ENCODE measurements at regions not wholly inside any gene's neighbourhood (a gene's known extent, or its start where the extent isn't known, plus 50 kb on each side); places are given as distances from the start of the nearest gene placed in this dataset.

- DNase-seq (ENCODE audit: low read depth in 2 of 2, low spot score in 1 of 2), result no peak
Observed at GRCh38 chr10:111873041-111873440, 310.5 kb downstream of the GPAM start.

DNA sequence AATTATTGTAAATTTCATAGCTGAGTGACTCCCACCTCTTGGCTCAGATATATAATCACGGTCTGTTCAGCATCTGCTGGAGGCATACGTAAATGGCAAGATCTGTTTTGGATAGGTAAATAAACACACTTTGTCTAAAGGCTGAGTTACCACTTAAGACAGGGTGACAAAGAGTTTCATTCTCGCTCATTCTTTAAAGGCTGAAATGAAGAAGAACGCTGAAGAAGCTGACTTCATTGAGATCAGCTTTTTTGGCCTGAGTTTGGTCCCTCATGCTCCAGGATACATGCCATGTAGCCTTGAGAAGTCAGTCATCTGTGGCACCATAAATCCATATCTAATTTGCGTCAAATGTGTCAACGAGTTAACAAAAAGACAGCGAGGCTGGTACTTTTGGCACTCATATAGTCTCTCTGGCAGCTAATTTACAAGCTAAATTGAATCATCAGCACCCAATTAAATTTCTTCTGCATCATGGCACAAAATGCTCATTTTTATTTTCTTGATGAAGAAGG, 309.9 kb downstream of the GPAM start:
- no peak for DNase-seq (ENCODE audit: low read depth in 2 of 2, low spot score in 1 of 2)

GRCh38 chr10:111874576-111874975, 309.0 kb downstream of the GPAM start:
- DNase-seq (ENCODE audit: low read depth in 2 of 2, low spot score in 1 of 2), result no peak

GRCh38 chr10:111875725-111876124, 307.8 kb downstream of the GPAM start:
- no peak for DNase-seq (ENCODE audit: low read depth in 2 of 2, low spot score in 1 of 2)

GRCh38 chr10:111877258-111877657, 306.3 kb downstream of the GPAM start:
- DNase-seq (ENCODE audit: low read depth in 2 of 2, low spot score in 1 of 2), result no peak

DNA sequence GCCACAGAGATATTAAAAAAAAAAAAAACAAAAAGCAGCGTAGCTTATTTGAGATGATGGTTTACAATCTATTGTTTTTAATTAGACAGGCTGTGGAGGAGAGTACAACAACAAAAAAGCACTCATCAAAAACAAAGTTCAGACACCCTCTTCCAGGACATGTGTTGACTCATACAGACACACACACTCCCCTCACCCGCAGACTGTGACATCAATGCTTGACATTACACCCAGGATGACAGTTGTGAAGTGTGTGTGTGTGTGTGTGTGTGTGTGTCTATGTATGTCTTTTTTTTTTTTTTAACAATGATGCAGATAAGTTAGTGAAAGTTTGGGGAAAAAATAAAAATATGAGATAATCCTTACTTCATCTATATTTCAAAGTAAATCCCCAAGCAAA, 303.6 kb downstream of the GPAM start:
- no peak for DNase-seq (ENCODE audit: low read depth in 2 of 2, low spot score in 1 of 2)

- no peak for DNase-seq (ENCODE audit: low read depth in 2 of 2, low spot score in 1 of 2)
Observed at GRCh38 chr10:111885046-111885445, 298.5 kb downstream of the GPAM start.

DNA sequence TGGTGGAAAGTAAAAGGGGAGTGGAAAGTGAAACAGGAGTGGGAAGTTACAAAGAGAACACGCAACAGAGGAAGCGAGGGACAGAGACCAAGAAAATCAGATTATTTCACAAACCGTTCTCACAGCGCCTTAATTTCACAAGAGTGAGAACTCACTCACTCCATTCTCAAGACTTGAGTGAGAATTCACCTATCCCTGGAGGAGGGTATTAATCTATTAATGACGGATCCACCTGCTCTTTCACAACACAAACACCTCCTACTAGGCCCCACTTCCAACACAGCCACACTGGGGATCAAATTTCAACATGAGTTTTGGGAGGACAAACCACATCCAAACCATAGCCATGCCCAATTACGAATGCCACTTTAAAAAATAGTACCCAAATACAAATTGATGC, 297.6 kb downstream of the GPAM start:
- DNase-seq (ENCODE audit: low read depth in 2 of 2, low spot score in 1 of 2), result no peak

GRCh38 chr10:111887266-111887665, 296.3 kb downstream of the GPAM start:
- DNase-seq (ENCODE audit: low read depth in 2 of 2, low spot score in 1 of 2), result no peak

GRCh38 chr10:111890046-111890445, 293.5 kb downstream of the GPAM start:
- no peak for DNase-seq (ENCODE audit: low read depth in 2 of 2, low spot score in 1 of 2)

- no peak for DNase-seq (ENCODE audit: low read depth in 2 of 2, low spot score in 1 of 2)
Observed at GRCh38 chr10:111916011-111916410, 267.6 kb downstream of the GPAM start.

DNA sequence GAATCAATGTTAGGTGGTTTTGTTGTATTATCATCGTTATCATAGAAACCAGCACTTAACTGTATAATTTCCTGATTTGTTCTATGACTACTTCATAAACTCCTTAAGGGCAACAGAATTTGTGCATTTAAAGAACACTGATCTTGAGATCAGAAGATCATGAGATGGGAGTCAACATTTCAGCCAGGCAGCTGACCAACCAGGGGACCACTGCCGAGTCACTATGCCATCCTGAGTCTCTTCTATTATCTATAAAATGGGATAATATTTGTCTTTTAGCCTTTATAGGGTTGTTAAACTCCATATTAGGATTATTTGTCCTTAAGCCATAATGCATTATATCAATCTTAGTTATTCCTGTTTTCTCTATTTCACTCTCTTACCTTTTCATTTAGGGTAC, 261.7 kb downstream of the GPAM start:
- no peak for DNase-seq (ENCODE audit: low read depth in 2 of 2, low spot score in 1 of 2)

GRCh38 chr10:111923032-111923431, 260.5 kb downstream of the GPAM start:
- DNase-seq (ENCODE audit: low read depth in 2 of 2, low spot score in 1 of 2), result no peak

DNA sequence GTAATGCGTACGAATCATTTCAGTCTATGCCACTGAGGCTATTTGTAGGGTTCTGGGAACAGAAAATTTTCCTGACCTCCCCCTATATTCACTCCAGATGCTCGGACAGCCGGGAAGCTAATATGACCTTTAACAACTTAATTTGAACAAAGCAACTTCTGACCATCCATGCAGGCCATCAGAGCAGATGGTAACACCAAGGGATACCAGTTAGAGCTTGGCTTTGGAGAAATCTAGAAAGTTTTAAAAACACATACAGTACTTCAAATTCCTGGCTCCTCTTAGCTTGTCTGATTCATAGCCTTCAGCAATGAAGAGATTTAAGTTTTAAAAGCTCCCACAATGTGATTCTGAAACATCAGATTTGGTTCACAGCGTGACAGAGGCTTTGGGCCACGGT, 257.3 kb downstream of the GPAM start:
- no peak for DNase-seq (ENCODE audit: low read depth in 2 of 2, low spot score in 1 of 2)

- no peak for DNase-seq (ENCODE audit: low read depth in 2 of 2, low spot score in 1 of 2)
Observed at GRCh38 chr10:111933937-111934336, 249.6 kb downstream of the GPAM start.

DNA sequence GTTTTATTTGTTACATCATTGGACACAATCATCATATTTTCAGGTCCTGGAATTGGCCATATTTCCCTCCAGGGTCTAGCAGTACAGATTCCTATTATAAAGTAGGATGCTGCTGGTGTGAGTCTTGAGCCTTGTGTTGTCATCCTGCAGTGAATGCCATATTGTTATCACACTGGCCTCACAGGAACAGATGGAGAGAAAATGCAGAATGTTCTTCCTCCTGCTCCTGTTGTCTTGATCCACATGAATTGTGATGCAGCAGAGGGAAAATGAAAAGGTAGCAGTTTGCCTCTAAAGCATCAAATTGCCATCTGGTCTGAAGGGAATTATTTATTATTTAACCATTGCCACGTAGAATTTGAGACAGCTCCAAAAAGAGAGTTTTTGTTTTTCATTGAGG, 248.6 kb downstream of the GPAM start:
- no peak for DNase-seq (ENCODE audit: low read depth in 2 of 2, low spot score in 1 of 2)

- DNase-seq (ENCODE audit: low read depth in 2 of 2, low spot score in 1 of 2), result no peak
Observed at GRCh38 chr10:111936143-111936542, 247.4 kb downstream of the GPAM start.

DNA sequence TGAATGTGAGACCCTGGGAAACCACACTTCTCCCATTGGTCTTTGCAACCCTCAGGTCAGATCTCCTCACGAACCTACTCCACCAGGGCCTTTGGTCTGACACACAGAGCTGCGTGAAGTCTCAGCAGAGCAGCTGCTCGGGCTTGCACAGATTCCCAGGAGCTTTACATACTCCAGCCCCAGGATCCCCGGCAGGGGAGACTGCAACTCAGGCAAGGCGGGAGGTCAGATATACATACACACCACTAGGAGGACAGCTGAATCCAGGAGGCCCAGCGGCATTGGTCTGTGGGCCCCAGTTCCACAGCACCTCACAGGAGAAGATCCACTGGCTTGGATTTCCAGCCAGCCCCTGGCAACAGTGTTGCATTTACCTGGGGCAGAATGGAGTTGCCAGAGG, 239.2 kb downstream of the GPAM start:
- DNase-seq (ENCODE audit: low read depth in 2 of 2, low spot score in 1 of 2), result no peak

DNA sequence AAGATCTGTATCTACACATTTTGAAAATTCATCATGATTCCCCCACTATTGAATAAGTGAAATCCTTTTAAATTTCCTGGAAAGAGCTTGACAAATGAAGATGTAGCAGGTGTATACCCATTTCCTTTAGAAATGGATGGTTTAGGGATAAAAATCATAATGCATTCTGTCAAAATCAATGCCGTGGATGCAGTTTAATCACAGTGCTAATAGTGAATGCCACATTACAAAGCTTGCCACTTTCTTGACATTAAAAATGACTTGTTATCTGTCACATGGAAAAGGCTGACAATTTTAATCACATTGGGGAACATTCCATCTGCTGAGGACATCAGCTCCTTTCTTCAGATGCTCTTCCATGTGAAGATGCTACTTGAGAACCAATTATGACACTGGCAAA, 229.6 kb downstream of the GPAM start:
- no peak for DNase-seq (ENCODE audit: low read depth in 2 of 2, low spot score in 1 of 2)

DNA sequence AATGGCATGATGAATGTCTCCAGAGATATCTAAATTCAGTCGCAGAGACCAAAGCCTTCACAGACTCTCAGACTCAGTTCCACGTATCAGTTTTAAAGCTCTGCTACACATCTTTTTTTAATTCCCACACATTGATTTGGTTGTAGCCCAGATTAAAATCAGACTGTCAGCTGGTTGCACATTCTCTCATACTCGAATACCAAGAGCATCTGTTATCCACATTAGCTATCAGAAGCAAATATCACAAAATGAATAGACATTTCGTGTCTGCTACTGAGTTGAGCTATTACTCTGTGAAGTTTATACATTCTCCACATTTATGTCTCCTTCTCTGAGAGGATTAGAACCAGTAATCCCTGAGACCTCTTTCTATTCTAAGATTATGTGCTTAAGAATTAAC, 229.2 kb downstream of the GPAM start:
- no peak for DNase-seq (ENCODE audit: low read depth in 2 of 2, low spot score in 1 of 2)

DNA sequence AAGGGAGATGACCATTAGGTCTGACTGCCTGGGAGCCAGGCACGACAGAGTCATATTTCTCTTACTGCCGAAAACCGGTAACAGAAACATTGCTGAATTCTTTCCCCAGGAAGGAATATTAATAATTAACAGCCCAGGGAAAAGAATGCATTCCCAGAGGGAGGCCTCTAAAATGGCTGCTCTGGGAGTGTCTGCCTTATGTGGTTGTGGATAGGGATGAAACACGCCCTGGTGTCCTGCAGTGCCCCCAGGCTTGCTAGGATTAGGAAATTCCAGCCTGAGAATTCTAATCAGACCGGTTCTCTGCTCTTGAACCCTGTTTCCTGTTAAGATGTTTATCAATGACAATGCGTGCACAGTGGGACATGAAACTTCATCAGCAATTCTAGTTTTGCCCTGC, 226.7 kb downstream of the GPAM start:
- no peak for DNase-seq (ENCODE audit: low read depth in 2 of 2, low spot score in 1 of 2)

DNA sequence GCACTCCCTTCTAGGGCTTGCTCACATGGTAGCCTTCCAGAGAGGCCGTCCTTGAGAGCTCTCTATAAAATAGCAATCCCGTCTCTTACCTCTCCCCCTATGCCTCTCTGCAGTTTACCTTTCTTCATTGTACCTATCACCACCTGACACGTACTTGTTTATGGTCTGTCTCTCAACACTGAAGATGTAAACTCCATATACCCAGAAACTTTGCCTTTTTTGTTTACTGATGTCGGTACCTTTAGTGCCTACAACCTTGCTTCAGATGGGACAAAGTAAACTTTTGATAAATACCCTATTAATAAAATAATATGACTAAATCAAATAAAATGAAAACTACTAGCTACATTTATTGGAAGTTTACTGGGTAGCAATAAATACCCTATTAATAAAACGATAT, 220.6 kb downstream of the GPAM start:
- DNase-seq (ENCODE audit: low read depth in 2 of 2, low spot score in 1 of 2), result no peak

GRCh38 chr10:111967116-111967515, 216.4 kb downstream of the GPAM start:
- no peak for DNase-seq (ENCODE audit: low read depth in 2 of 2, low spot score in 1 of 2)

GRCh38 chr10:111967547-111967946, 216.0 kb downstream of the GPAM start:
- no peak for DNase-seq (ENCODE audit: low read depth in 2 of 2, low spot score in 1 of 2)

All from stimulated activated CD8-positive, alpha-beta memory T cell treated with anti-CD3 and anti-CD28 coated beads, Interleukin-4, amount 100 ng/mL, for 1 hour (primary cell).